Activated B cell treated with CpG ODN at 0.5 μM for 24 hours (primary cell): ENCODE measurements at regions not wholly inside any gene's neighbourhood (a gene's known extent, or its start where the extent isn't known, plus 50 kb on each side); places are given as distances from the start of the nearest gene placed in this dataset.

Source experiments
- ATAC-seq: fragments of 200-7000 bp; cut with Tn5 transposase; one replicate; pipeline ENCODE4 v1.10.0; 2021; ENCODE audit warnings: low read depth, mild to moderate bottlenecking, moderate library complexity
- CTCF ChIA-PET: fragments of 350-600 bp; sonication (Branson Sonifier 250); formaldehyde crosslinking; loops from one replicate; lab custom pipeline; 2021; ENCODE audit warnings: antibody characterized with exemption; lab: Charles Lee
- POLR2A ChIA-PET: fragments of 350-600 bp; sonication (Branson Sonifier 250); formaldehyde crosslinking; loops from one replicate; lab custom pipeline; 2021; ENCODE audit warnings: antibody characterized with exemption; lab: Charles Lee
- DNase-seq: peaks from one replicate; pipeline ENCODE4 v3.0.0; 2022
- H3K27ac Mint-ChIP-seq: one replicate; pipeline ENCODE4 v1.8.0; 2020; ENCODE audit warnings: mixed read lengths
- H3K27me3 Mint-ChIP-seq: one replicate; pipeline ENCODE4 v1.8.0; 2021; ENCODE audit warnings: mixed read lengths
- H3K36me3 Mint-ChIP-seq: one replicate; pipeline ENCODE4 v1.8.0; 2021; ENCODE audit warnings: low read depth, mixed read lengths
- H3K4me1 Mint-ChIP-seq: one replicate; pipeline ENCODE4 v1.8.0; 2021; ENCODE audit warnings: mixed read lengths
- H3K4me3 Mint-ChIP-seq: one replicate; pipeline ENCODE4 v1.8.0; 2020; ENCODE audit warnings: mild to moderate bottlenecking, mixed read lengths
- H3K9me3 Mint-ChIP-seq: one replicate; pipeline ENCODE4 v1.8.0; 2020; ENCODE audit warnings: mixed read lengths
- intact Hi-C: fragments of 100-400 bp; cut with micrococcal nuclease; formaldehyde crosslinking; loops from one replicate; pipeline ENCODE4 v1.15.1; 2024
- TF ChIP-seq, protein P1 (sequence below): fragments of 200-600 bp; IDR thresholded peaks from one replicate; pipeline ENCODE4 v1.8.0; 2022; ENCODE audit warnings: antibody characterized with exemption, mild to moderate bottlenecking

DNA sequence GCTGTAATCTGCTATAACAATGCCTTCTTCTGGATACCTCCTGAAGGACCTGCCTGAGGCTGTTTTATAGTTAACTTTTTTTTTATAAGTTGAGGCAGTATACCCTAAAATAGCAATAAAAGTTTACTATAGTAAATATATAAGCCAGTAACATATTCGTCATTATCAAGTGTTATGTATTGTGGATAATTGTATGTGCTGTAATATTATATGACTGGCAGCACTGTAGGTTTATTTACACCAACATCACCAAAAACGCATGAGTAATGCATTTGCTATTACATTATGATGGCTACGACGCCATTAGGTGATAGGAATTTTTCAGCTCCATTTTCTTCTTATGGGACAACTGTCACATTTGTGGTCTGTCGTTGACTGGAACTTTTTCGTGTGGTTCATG lies 237.2 kb upstream of the PITX2 start:
- intact Hi-C loops = no loop called here
- ChIA-PET CTCF (no interaction called here), POLR2A (no interaction called here)
- TF ChIP-seq, protein P1, sequence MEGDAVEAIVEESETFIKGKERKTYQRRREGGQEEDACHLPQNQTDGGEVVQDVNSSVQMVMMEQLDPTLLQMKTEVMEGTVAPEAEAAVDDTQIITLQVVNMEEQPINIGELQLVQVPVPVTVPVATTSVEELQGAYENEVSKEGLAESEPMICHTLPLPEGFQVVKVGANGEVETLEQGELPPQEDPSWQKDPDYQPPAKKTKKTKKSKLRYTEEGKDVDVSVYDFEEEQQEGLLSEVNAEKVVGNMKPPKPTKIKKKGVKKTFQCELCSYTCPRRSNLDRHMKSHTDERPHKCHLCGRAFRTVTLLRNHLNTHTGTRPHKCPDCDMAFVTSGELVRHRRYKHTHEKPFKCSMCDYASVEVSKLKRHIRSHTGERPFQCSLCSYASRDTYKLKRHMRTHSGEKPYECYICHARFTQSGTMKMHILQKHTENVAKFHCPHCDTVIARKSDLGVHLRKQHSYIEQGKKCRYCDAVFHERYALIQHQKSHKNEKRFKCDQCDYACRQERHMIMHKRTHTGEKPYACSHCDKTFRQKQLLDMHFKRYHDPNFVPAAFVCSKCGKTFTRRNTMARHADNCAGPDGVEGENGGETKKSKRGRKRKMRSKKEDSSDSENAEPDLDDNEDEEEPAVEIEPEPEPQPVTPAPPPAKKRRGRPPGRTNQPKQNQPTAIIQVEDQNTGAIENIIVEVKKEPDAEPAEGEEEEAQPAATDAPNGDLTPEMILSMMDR = no peak
- Mint-ChIP-seq H3K27ac (no peak overlapping the region), H3K4me3 (no peak overlapping the region), H3K9me3 (no peaks in the 10 kb centered on the region), H3K36me3 (no peaks in the 10 kb centered on the region), H3K27me3 (peaks cover 2% of the 10 kb centered on the region), H3K4me1 (no peaks in the 10 kb centered on the region)
- DNase-seq (no peak), ATAC-seq (no peak)

DNA sequence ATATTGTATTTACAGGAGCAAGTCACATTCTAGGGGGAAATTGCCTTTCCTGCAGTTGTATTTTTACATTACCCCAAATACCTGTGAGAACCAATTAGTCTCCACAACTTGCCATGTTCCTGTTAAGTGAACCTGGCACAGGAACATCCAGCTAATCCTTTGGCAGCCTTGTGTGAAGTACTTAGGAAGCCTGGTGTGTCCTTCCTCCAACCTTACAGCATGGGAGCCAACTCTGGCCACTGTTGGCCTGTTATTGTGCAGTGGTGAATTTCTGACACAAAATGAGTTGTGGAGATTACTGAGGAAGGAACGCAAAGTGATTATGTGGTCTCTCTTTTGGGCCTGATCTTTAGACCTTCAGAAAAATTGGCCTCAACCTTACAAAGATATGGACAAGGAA lies 238.0 kb upstream of the PITX2 start:
- no peaks in the 10 kb centered on the region for H3K36me3 Mint-ChIP-seq
- H3K9me3 Mint-ChIP-seq = no peaks in the 10 kb centered on the region
- H3K4me3 Mint-ChIP-seq = no peak overlapping the region
- intact Hi-C loops = no loop called here
- DNase-seq (no peak), ATAC-seq (no peak)
- no peak overlapping the region for H3K27ac Mint-ChIP-seq
- TF ChIP-seq, protein P1 = no peak
- H3K4me1 Mint-ChIP-seq = no peaks in the 10 kb centered on the region
- POLR2A ChIA-PET = no interaction called here
- H3K27me3 Mint-ChIP-seq = peaks cover 2% of the 10 kb centered on the region
- CTCF ChIA-PET = no interaction called here

DNA sequence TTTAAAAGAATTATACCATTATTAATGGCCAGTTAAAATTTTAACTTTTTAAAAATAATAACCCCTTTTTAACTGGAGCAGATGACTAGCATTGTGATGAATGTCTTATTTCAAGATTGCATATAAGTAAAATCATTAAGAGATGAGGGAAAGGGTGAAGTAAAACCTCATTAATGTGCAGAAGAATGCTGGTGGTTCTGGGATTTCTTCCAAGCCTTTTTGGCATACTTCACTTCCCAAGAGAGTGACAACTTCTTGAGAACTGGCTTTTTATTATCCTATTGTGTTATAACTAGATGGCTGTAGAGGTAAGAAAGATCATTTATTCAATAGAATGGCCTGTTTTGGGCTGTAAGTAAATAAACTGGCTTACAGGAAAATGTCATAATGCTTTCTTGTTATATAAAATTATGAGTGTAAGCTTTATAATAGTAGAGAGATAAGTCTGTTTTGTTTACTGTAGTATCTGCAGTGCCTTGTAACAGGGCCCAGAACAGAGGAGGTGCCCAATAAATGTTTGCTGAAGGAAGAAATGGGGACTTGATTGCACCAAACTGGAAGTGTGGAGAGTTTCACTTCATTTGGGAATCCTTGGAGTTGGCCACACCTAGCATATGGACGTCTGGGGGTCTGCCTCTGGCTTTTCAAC lies 242.9 kb upstream of the PITX2 start:
- intact Hi-C loops = no loop called here
- Mint-ChIP-seq H3K4me3 (no peak overlapping the region), H3K27ac (no peak overlapping the region), H3K9me3 (no peaks in the 10 kb centered on the region), H3K4me1 (peaks cover 11% of the 10 kb centered on the region), H3K27me3 (no peaks in the 10 kb centered on the region), H3K36me3 (no peaks in the 10 kb centered on the region)
- TF ChIP-seq, protein P1 = no peak
- ChIA-PET POLR2A (no interaction called here), CTCF (no interaction called here)
- no peak for ATAC-seq
- DNase-seq = no peak

DNA sequence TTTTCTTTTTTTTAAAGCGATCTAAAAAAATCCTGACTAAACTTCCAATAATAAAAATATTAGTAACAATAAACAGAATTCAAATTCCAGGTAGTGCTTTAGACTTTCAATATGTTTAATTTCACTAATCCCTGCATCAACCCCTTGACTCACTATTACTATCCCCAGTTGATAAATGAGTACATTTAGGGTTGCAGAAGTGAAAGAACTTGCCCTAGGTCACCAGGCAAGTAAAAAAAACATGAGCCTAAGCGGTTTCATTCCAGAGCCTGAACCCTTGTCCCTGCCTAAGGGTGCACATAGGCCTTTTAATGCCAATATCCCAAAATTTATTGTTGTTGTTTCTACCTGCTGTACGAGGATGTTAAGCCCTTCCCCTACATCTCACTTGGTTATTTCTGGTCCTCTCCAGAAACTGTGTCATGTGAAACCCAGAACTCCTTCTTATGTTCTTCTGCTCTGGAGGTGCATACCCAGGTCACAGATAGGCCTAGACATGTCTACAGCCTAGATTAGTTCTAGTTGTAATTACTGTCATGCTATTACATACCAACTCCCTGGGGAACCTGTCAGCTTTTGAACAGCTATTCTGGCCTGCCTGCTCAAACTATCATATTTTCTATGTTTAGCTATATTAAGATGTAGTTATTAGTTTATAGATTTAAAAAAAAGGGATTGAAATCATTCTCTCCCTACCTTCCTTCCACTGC lies 244.5 kb upstream of the PITX2 start:
- H3K4me3 Mint-ChIP-seq = no peak overlapping the region
- DNase-seq = no peak
- CTCF ChIA-PET = no interaction called here
- peaks cover 11% of the 10 kb centered on the region for H3K4me1 Mint-ChIP-seq
- intact Hi-C loops = no loop called here
- H3K27ac Mint-ChIP-seq = no peak overlapping the region
- TF ChIP-seq, protein P1 = no peak
- POLR2A ChIA-PET = no interaction called here
- H3K36me3 Mint-ChIP-seq = no peaks in the 10 kb centered on the region
- H3K9me3 Mint-ChIP-seq = no peaks in the 10 kb centered on the region
- no peak for ATAC-seq
- no peaks in the 10 kb centered on the region for H3K27me3 Mint-ChIP-seq

DNA sequence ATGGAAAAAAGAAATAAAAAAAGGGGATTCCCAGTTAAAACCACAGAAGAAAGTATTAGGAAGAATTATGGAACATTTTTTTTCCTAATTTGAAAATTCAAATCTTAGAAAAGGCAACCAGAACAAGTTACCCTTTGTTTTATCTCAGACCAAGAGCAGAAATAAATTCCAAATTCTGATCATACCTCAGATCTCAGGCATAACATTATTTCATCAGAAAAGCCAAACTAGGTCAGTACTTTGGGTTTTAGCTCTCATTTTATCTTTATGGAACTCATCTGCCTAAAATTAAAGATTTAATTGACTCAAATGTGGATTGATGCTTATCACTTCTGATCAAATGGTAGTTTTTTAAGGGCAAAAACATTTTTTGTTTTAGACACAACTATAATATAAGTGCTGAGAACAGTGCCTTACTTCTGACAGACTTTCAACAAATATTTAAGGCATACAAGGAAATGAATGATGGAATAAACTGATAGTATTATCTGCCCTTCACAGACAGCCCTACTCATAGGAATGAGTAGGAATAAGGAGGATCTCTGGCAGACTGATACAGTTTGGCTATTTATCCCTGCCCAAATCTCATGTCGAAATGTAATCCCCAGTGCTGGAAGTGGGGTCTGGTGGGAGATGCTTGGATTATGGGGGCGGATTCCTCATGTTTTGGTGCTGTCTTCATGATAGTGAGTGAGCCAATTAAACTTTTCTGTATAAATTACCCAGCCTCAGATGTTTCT lies 245.3 kb upstream of the PITX2 start:
- DNase-seq (no peak), ATAC-seq (no peak)
- no peak overlapping the region for H3K27ac Mint-ChIP-seq
- CTCF ChIA-PET = no interaction called here
- intact Hi-C loops = no loop called here
- TF ChIP-seq, protein P1 = no peak
- no peak overlapping the region for H3K4me3 Mint-ChIP-seq
- no peaks in the 10 kb centered on the region for H3K27me3 Mint-ChIP-seq
- H3K36me3 Mint-ChIP-seq = no peaks in the 10 kb centered on the region
- peaks cover 11% of the 10 kb centered on the region for H3K4me1 Mint-ChIP-seq
- no peaks in the 10 kb centered on the region for H3K9me3 Mint-ChIP-seq
- POLR2A ChIA-PET = no interaction called here
